ENCODE measurements at regions not wholly inside any gene's neighbourhood (a gene's known extent, or its start where the extent isn't known, plus 50 kb on each side); places are given as distances from the start of the nearest gene placed in this dataset.

DNA sequence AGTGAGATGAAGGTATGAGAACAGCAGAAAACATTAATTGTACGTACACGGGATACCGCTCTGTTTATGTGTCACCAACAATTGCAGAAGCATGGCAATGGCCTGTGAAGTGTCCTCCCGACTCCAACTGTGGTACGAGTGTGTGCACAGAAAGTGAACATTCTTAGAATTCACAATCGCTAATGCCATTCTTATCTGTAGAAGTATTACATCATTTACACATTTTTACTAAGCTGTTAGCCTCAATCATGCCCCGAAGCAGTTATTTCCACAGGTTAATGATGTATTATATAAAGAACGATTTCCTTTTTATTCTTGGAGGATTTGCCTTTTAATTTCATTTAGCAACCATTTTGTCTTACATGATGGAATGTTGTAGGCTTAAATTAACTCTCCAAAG, 103.4 kb downstream of the EVX1 start:
- TF ChIP-seq, protein P1, sequence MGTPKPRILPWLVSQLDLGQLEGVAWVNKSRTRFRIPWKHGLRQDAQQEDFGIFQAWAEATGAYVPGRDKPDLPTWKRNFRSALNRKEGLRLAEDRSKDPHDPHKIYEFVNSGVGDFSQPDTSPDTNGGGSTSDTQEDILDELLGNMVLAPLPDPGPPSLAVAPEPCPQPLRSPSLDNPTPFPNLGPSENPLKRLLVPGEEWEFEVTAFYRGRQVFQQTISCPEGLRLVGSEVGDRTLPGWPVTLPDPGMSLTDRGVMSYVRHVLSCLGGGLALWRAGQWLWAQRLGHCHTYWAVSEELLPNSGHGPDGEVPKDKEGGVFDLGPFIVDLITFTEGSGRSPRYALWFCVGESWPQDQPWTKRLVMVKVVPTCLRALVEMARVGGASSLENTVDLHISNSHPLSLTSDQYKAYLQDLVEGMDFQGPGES (IDR thresholded peaks at IDR 0.05; ENCODE audit: low read depth, low read length): no peak
- TF ChIP-seq MXI1 (IDR thresholded peaks at IDR 0.05; ENCODE audit: low read depth, low read length) (no peak), FOXJ3 (CRISPR knock-in tag; IDR thresholded peaks at IDR 0.05) (no peak), RAD21 (IDR thresholded peaks at IDR 0.05; ENCODE audit: low read length) (no peak), RFX5 (IDR thresholded peaks at IDR 0.05; ENCODE audit: low read length) (no peak)
- TF ChIP-seq, protein P2, sequence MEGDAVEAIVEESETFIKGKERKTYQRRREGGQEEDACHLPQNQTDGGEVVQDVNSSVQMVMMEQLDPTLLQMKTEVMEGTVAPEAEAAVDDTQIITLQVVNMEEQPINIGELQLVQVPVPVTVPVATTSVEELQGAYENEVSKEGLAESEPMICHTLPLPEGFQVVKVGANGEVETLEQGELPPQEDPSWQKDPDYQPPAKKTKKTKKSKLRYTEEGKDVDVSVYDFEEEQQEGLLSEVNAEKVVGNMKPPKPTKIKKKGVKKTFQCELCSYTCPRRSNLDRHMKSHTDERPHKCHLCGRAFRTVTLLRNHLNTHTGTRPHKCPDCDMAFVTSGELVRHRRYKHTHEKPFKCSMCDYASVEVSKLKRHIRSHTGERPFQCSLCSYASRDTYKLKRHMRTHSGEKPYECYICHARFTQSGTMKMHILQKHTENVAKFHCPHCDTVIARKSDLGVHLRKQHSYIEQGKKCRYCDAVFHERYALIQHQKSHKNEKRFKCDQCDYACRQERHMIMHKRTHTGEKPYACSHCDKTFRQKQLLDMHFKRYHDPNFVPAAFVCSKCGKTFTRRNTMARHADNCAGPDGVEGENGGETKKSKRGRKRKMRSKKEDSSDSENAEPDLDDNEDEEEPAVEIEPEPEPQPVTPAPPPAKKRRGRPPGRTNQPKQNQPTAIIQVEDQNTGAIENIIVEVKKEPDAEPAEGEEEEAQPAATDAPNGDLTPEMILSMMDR (IDR thresholded peaks at IDR 0.05): no peak

Data from SK-N-SH (cell line).